ENCODE measurements at regions not wholly inside any gene's neighbourhood (a gene's known extent, or its start where the extent isn't known, plus 50 kb on each side); places are given as distances from the start of the nearest gene placed in this dataset.

GRCh38 chr20:62547364-62547763, 71.6 kb upstream of the GATA5 start:
- TF ChIP-seq CTCF (IDR thresholded peaks at IDR 0.05) (no peak), POLR2A (IDR thresholded peaks at IDR 0.05) (no peak)

Data from lower leg skin (tissue), 3 donors.